ENCODE measurements at regions not wholly inside any gene's neighbourhood (a gene's known extent, or its start where the extent isn't known, plus 50 kb on each side); places are given as distances from the start of the nearest gene placed in this dataset.

- no peak for ATAC-seq
- in situ Hi-C loops (cut with HindIII; ENCODE audit: low pct_unique_long_range_greater_than_20kb, low sequenced_read_pairs) (no loop called here), intact Hi-C loops (cut with micrococcal nuclease; ENCODE audit: unreplicated experiment) (no loop called here)
- ChIA-PET CTCF (no interaction called here), POLR2A (no interaction called here)
- Histone ChIP-seq H3K27ac (ENCODE audit: low read length) (no peak overlapping the region), H3K9me3 (ENCODE audit: control insufficient read depth, insufficient read depth, low read depth, low read length) (no peaks in the 10 kb centered on the region), H3K4me3 (ENCODE audit: low read depth in 2 of 2, low read length in 2 of 2) (no peak overlapping the region), H3K27me3 (ENCODE audit: control insufficient read depth, insufficient read depth, low read length) (no peaks in the 10 kb centered on the region), H3K4me1 (ENCODE audit: control insufficient read depth, insufficient read depth, low read length) (no peaks in the 10 kb centered on the region), H3K36me3 (ENCODE audit: control insufficient read depth, insufficient read depth, low read length) (no peaks in the 10 kb centered on the region)
- DNase-seq (ENCODE audit: low read depth, low spot score), result no peak
- BruUV-seq (replicated peaks), result no TSS peak
- TF ChIP-seq TCF7L2 (IDR thresholded peaks at IDR 0.05; ENCODE audit: low read depth, low read length) (no peak), SIN3A (IDR thresholded peaks at IDR 0.05; ENCODE audit: borderline replicate concordance, insufficient read depth, low read depth, low read length) (no peak), POLR2AphosphoS5 (IDR thresholded peaks at IDR 0.05; ENCODE audit: low read depth, low read length) (no peak), REST (IDR thresholded peaks at IDR 0.05; ENCODE audit: insufficient read depth in 1 of 2, low read depth in 2 of 2, low read length in 1 of 2) (no peak), CTCF (IDR thresholded peaks at IDR 0.05) (no peak)
Measured at GRCh38 chr1:59116920-59117542, 179.9 kb upstream of the FGGY start.

GRCh38 chr1:59122527-59122926, 174.4 kb upstream of the FGGY start:
- in situ Hi-C loops (cut with HindIII; ENCODE audit: low pct_unique_long_range_greater_than_20kb, low sequenced_read_pairs), result no loop called here
- TF ChIP-seq REST (IDR thresholded peaks at IDR 0.05; ENCODE audit: insufficient read depth in 1 of 2, low read depth in 2 of 2, low read length in 1 of 2) (no peak), SIN3A (IDR thresholded peaks at IDR 0.05; ENCODE audit: borderline replicate concordance, insufficient read depth, low read depth, low read length) (no peak), CTCF (IDR thresholded peaks at IDR 0.05) (no peak), POLR2AphosphoS5 (IDR thresholded peaks at IDR 0.05; ENCODE audit: low read depth, low read length) (no peak), TCF7L2 (IDR thresholded peaks at IDR 0.05; ENCODE audit: low read depth, low read length) (no peak)
- intact Hi-C loops (cut with micrococcal nuclease; ENCODE audit: unreplicated experiment), result no loop called here
- ATAC-seq (no peak), DNase-seq (ENCODE audit: low read depth, low spot score) (no peak)
- POLR2A ChIA-PET, result no interaction called here
- H3K27ac ChIP-seq (ENCODE audit: low read length), result no peak overlapping the region
- no TSS peak for BruUV-seq (replicated peaks)
- H3K4me1 ChIP-seq (ENCODE audit: control insufficient read depth, insufficient read depth, low read length), result no peaks in the 10 kb centered on the region
- no peaks in the 10 kb centered on the region for H3K36me3 ChIP-seq (ENCODE audit: control insufficient read depth, insufficient read depth, low read length)
- no peaks in the 10 kb centered on the region for H3K9me3 ChIP-seq (ENCODE audit: control insufficient read depth, insufficient read depth, low read depth, low read length)
- no peak overlapping the region for H3K4me3 ChIP-seq (ENCODE audit: low read depth in 2 of 2, low read length in 2 of 2)
- CTCF ChIA-PET, result no interaction called here
- no peaks in the 10 kb centered on the region for H3K27me3 ChIP-seq (ENCODE audit: control insufficient read depth, insufficient read depth, low read length)
